ENCODE measurements at regions not wholly inside any gene's neighbourhood (a gene's known extent, or its start where the extent isn't known, plus 50 kb on each side); places are given as distances from the start of the nearest gene placed in this dataset.
"Not testable (repeated sequence)": the region's sequence is repeated elsewhere in the genome, so short reads cannot be mapped to it uniquely, and the experiment has no call there.

DNA sequence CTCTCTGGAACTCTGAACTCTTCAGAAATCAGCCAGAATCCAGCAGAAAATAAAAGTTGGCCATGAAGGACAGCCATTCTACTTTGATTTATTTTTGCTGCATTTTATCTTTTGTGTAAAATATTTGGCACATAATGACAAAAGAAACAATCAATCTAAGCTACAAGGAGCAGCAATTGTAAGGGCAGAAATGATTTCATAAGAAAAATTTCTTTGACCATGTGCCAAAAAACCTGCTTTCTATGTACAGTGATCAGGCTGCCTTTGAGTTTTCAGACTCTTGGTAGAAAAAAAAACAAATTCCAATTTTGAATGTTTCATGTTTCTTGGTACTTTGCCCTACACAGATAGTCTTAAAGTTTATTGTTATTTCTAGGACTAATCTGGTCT lies 69.8 kb upstream of the SLC1A3 start:
- H3K36me3 ChIP-seq: no peaks in the 10 kb centered on the region

DNA sequence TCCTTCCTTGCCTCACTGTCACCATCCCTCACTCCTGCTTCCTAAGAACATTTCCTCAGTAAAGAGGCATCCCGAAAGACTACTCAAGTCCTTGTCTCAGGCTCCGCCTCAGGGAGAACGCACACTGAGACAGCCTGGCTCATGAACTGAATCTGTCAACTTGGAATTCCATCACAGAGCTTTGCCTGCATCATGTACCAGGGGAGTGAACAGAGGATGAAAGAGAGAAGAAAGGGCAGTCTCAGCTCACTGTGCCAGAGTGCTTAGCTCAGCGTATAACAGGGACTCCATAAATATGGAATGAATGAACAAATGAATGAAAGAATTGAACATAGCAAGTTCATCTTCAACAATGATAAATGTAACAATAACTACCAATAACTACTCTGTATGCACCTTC lies 68.7 kb upstream of the SLC1A3 start:
- Histone ChIP-seq H3K27ac (no peak overlapping the region), H3K36me3 (no peaks in the 10 kb centered on the region), H3K4me3 (no peak overlapping the region), H3K9me3 (no peaks in the 10 kb centered on the region), H3K4me1 (no peaks in the 10 kb centered on the region), H3K27me3 (no peaks in the 10 kb centered on the region)
- DNase-seq (ENCODE audit: low spot score in 2 of 2): no peak
- intact Hi-C loops (cut with DNase I; ENCODE audit: low total_unique reads): no loop called here
- TF ChIP-seq, protein P1, sequence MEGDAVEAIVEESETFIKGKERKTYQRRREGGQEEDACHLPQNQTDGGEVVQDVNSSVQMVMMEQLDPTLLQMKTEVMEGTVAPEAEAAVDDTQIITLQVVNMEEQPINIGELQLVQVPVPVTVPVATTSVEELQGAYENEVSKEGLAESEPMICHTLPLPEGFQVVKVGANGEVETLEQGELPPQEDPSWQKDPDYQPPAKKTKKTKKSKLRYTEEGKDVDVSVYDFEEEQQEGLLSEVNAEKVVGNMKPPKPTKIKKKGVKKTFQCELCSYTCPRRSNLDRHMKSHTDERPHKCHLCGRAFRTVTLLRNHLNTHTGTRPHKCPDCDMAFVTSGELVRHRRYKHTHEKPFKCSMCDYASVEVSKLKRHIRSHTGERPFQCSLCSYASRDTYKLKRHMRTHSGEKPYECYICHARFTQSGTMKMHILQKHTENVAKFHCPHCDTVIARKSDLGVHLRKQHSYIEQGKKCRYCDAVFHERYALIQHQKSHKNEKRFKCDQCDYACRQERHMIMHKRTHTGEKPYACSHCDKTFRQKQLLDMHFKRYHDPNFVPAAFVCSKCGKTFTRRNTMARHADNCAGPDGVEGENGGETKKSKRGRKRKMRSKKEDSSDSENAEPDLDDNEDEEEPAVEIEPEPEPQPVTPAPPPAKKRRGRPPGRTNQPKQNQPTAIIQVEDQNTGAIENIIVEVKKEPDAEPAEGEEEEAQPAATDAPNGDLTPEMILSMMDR (IDR thresholded peaks at IDR 0.05): no peak
- no peak for TF ChIP-seq POLR2A (IDR thresholded peaks at IDR 0.05)
- TF ChIP-seq POLR2AphosphoS5 (IDR thresholded peaks at IDR 0.05): no peak

More for the DNA sequence above, 69.8 kb upstream of the SLC1A3 start:
- Histone ChIP-seq H3K27me3 (no peaks in the 10 kb centered on the region), H3K27ac (no peak overlapping the region), H3K4me1 (no peaks in the 10 kb centered on the region), H3K4me3 (no peak overlapping the region), H3K9me3 (no peaks in the 10 kb centered on the region)
- intact Hi-C loops (cut with DNase I; ENCODE audit: low total_unique reads): no loop called here
- DNase-seq (ENCODE audit: low spot score in 2 of 2): no peak
- TF ChIP-seq, protein P1 (IDR thresholded peaks at IDR 0.05): no peak
- TF ChIP-seq POLR2AphosphoS5 (IDR thresholded peaks at IDR 0.05) (no peak), POLR2A (IDR thresholded peaks at IDR 0.05) (no peak)

DNA sequence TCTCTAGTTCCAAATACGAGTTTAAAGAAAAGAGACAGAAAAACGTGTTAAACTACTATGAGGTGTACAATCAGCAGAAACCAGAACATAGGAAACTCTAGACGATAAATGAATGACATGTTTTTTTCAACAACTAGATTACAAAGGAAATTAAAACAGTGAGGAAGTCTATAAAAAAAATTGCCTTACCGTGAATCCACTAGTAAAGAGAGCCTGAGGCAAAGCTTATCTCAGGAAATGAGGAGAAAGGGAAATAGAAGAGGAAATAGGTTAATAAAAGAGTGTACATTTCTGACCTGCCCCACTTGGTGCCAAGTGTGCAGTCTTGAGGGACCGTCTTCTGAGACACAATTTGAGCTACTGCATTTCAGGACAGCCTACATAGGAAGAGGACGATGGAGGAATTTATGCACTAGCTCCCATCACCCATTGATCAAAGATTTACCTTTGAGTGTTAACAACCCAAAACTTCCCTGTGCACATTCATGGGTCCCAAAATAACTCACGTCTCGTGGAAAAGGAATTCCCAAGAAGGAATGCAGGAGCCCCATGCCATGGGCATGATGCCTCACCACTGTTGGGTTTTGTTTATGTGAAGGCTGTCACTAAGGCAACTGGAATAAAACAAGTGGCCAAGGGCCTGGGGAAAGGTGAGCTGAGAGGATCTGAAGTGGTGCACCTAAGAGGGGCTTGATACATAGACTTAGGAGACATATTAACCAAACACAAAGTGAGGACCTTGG lies 53.6 kb upstream of the SLC1A3 start:
- Histone ChIP-seq H3K27me3 (no peaks in the 10 kb centered on the region), H3K4me3 (no peak overlapping the region), H3K4me1 (no peaks in the 10 kb centered on the region), H3K36me3 (no peaks in the 10 kb centered on the region), H3K9me3 (peaks cover 0 to 10% of the 10 kb centered on the region in 2 donors), H3K27ac (no peak overlapping the region)
- intact Hi-C loops (cut with DNase I; ENCODE audit: low total_unique reads): no loop called here
- TF ChIP-seq, protein P1 (IDR thresholded peaks at IDR 0.05): no peak
- no peak for TF ChIP-seq POLR2A (IDR thresholded peaks at IDR 0.05)
- no peak for TF ChIP-seq POLR2AphosphoS5 (IDR thresholded peaks at IDR 0.05)
- no peak for DNase-seq (ENCODE audit: low spot score in 2 of 2)

DNA sequence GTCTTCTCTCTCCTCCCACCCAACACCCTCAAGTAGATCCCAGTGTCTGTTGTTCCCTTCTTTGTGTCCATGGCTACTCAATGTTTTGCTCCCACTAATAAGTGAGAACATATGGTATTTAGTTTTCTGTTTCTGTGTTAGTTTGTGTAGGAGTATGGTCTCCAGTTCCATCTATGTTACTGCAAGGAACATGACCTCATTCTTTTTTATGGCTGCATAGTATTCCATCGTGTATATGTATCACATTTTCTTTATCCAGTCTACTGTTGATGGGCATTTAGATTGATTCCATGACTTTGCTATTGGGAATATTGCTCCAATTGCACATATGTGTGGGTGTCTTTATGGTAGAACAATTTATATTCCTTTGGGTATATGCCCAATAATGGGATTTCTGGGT lies 51.4 kb upstream of the SLC1A3 start:
- intact Hi-C loops (cut with DNase I; ENCODE audit: low total_unique reads); H3K4me1 ChIP-seq; H3K4me3 ChIP-seq; H3K27me3 ChIP-seq; H3K27ac ChIP-seq; DNase-seq (ENCODE audit: low spot score in 2 of 2); H3K36me3 ChIP-seq; H3K9me3 ChIP-seq: not testable (repeated sequence)
